ENCODE measurements at regions not wholly inside any gene's neighbourhood (a gene's known extent, or its start where the extent isn't known, plus 50 kb on each side); places are given as distances from the start of the nearest gene placed in this dataset.

- TF ChIP-seq CTCF (IDR thresholded peaks at IDR 0.05) (no peak), POLR2A (IDR thresholded peaks at IDR 0.05) (no peak)
Observed at GRCh38 chr20:51888291-51888690, 86.0 kb upstream of the SALL4 start.

Measured in tibial nerve (tissue), 3 donors.